ENCODE measurements at regions not wholly inside any gene's neighbourhood (a gene's known extent, or its start where the extent isn't known, plus 50 kb on each side); places are given as distances from the start of the nearest gene placed in this dataset.

DNA sequence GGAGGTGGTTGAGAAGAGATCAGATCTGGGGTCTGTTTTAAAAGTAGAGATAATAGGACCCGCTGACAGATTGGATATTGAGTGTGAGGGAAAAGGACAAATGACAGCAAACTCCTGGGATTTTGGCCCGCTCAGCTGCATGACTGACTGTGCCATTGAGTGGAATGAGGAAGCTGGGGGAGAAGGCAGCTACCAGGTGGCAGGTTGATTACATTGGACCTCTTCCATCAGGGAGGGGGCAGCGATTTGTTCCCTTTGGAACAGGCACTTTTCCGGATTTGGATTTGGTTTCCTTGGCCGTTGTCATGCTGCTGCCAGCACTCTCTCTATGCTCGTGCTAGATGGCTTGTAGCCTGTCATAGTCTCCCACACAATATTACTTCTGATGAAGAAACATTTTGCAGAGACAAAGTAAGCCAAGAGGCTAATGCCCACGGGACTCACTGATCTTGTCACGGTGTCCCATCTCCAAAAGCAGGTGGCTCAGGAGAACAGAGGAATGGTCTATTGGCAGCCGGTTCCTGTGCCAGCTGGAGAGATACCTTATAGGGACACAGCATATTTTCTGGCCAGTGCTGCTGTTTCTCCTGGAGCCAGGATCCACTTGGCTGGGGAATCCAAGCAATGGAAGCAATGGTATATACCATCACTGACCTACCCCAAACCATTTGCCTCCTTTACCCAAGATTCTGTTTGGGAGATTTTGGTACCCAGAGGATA lies 69.1 kb upstream of the WAC start:
- Mint-ChIP-seq H3K4me3 (no peak overlapping the region), H3K27me3 (ENCODE audit: insufficient read depth, low read depth) (peaks cover 5% of the 10 kb centered on the region), H3K9me3 (peaks cover 6% of the 10 kb centered on the region), H3K36me3 (peaks cover 2% of the 10 kb centered on the region), H3K27ac (no peak overlapping the region), H3K4me1 (peaks cover 14% of the 10 kb centered on the region)
- H3K36me3 ChIP-seq = no peaks in the 10 kb centered on the region
- no peaks in the 10 kb centered on the region for H3K9me3 ChIP-seq (ENCODE audit: low read depth)
- H3K4me2 ChIP-seq = no peak overlapping the region
- no peak overlapping the region for H3K9ac ChIP-seq
- TF ChIP-seq EZH2 (IDR thresholded peaks at IDR 0.05) = no peak
- no peak for TF ChIP-seq EZH2phosphoT487 (IDR thresholded peaks at IDR 0.05)
- TF ChIP-seq, protein P1, sequence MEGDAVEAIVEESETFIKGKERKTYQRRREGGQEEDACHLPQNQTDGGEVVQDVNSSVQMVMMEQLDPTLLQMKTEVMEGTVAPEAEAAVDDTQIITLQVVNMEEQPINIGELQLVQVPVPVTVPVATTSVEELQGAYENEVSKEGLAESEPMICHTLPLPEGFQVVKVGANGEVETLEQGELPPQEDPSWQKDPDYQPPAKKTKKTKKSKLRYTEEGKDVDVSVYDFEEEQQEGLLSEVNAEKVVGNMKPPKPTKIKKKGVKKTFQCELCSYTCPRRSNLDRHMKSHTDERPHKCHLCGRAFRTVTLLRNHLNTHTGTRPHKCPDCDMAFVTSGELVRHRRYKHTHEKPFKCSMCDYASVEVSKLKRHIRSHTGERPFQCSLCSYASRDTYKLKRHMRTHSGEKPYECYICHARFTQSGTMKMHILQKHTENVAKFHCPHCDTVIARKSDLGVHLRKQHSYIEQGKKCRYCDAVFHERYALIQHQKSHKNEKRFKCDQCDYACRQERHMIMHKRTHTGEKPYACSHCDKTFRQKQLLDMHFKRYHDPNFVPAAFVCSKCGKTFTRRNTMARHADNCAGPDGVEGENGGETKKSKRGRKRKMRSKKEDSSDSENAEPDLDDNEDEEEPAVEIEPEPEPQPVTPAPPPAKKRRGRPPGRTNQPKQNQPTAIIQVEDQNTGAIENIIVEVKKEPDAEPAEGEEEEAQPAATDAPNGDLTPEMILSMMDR (IDR thresholded peaks at IDR 0.05) = no peak
- H3F3A ChIP-seq (ENCODE audit: low read depth) = peaks cover 30% of the 10 kb centered on the region
- H3K79me2 ChIP-seq (ENCODE audit: low read depth) = no peaks in the 10 kb centered on the region
- H4K20me1 ChIP-seq (ENCODE audit: low read depth) = no peaks in the 10 kb centered on the region
- no peak overlapping the region for H3K4me3 ChIP-seq
- H2AFZ ChIP-seq (replicated peaks) = no peak overlapping the region
- H3K27me3 ChIP-seq = no peaks in the 10 kb centered on the region
- H3K4me1 ChIP-seq = peaks cover 15% of the 10 kb centered on the region
- no peak for DNase-seq (ENCODE audit: low spot score)
- no peak overlapping the region for H3K27ac ChIP-seq

DNA sequence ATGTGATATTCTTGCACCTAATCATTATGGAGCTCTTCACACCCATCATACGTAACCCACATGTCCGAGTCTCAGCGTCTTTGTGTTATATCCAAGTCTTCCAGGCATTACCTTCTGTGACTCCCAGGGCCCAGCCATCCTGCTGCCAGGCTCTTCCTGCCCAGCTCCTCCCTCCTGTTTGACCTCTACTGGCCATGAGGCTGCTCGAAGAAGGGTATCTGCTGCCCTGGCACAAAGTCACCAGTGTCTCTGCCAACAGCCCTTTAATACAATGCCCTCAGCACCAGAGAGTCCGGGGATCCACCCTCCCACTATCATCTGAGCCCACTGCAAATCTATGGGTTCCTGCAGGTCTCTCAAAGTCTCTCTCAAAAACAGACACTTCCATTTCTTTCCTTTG lies 65.3 kb upstream of the WAC start:
- no peak for DNase-seq (ENCODE audit: low spot score)
- H3F3A ChIP-seq (ENCODE audit: low read depth) = no peaks in the 10 kb centered on the region
- no peak overlapping the region for H3K27ac Mint-ChIP-seq
- peaks cover 6% of the 10 kb centered on the region for H3K4me1 Mint-ChIP-seq
- H3K9ac ChIP-seq = no peak overlapping the region
- H3K4me3 ChIP-seq = no peak overlapping the region
- H3K4me3 Mint-ChIP-seq = no peak overlapping the region
- H3K4me2 ChIP-seq = no peak overlapping the region
- peaks cover 3% of the 10 kb centered on the region for H3K4me1 ChIP-seq
- TF ChIP-seq EZH2 (IDR thresholded peaks at IDR 0.05) (no peak), EZH2phosphoT487 (IDR thresholded peaks at IDR 0.05) (no peak)
- TF ChIP-seq, protein P1 (IDR thresholded peaks at IDR 0.05) = no peak
- no peaks in the 10 kb centered on the region for H3K27me3 ChIP-seq
- H2AFZ ChIP-seq (replicated peaks) = no peak overlapping the region
- no peaks in the 10 kb centered on the region for H4K20me1 ChIP-seq (ENCODE audit: low read depth)
- no peaks in the 10 kb centered on the region for H3K9me3 Mint-ChIP-seq
- H3K27me3 Mint-ChIP-seq (ENCODE audit: insufficient read depth, low read depth) = peaks cover 2% of the 10 kb centered on the region
- no peaks in the 10 kb centered on the region for H3K36me3 ChIP-seq
- H3K27ac ChIP-seq = no peak overlapping the region
- no peaks in the 10 kb centered on the region for H3K79me2 ChIP-seq (ENCODE audit: low read depth)
- no peaks in the 10 kb centered on the region for H3K36me3 Mint-ChIP-seq
- no peaks in the 10 kb centered on the region for H3K9me3 ChIP-seq (ENCODE audit: low read depth)

DNA sequence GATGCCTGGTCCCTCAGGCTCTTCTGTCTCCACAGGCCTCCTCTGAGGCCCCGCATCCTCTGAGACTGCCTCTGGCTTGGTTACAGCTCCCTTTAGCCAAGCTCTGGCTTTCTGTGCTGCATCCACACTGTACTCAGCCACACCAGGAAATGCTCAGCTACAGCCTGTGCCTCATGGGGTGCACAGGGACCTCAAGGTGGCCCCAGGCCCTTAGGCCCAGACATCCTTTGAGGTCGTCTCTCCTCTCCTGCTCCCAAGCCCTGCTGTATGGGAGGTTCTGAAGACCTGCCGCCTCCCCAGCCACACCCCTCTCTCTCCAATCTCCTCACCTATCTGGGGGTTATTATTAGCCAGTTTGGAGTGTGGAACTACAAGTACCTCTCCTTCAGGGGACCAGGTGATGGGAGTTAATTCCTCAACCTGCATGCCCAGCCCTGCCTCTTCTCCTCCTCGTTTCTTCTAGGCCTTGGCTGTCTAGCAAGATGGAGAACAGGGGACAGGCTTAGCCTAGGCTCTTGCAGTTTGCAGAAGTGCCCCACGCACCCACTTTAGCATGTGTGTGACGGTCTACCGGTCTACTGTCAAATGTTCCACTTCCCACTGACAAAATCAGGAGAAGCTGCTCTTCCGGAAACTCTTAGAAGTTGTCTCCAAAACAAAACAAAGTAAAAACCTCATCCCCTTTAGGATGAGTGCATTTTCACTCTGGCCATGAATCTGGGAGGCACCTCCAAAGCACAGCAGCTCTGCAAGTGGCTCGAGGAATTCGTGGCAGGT lies 64.0 kb upstream of the WAC start:
- H3K79me2 ChIP-seq (ENCODE audit: low read depth) = no peaks in the 10 kb centered on the region
- H3K27me3 ChIP-seq = no peaks in the 10 kb centered on the region
- H3K4me3 ChIP-seq = no peak overlapping the region
- TF ChIP-seq, protein P1 (IDR thresholded peaks at IDR 0.05) = no peak
- TF ChIP-seq EZH2phosphoT487 (IDR thresholded peaks at IDR 0.05) (no peak), EZH2 (IDR thresholded peaks at IDR 0.05) (no peak)
- H3K9me3 ChIP-seq (ENCODE audit: low read depth) = no peaks in the 10 kb centered on the region
- no peak for DNase-seq (ENCODE audit: low spot score)
- no peaks in the 10 kb centered on the region for H4K20me1 ChIP-seq (ENCODE audit: low read depth)
- Mint-ChIP-seq H3K9me3 (no peaks in the 10 kb centered on the region), H3K27me3 (ENCODE audit: insufficient read depth, low read depth) (no peaks in the 10 kb centered on the region), H3K4me1 (peaks cover 6% of the 10 kb centered on the region), H3K4me3 (no peak overlapping the region), H3K27ac (no peak overlapping the region), H3K36me3 (no peaks in the 10 kb centered on the region)
- peaks cover 3% of the 10 kb centered on the region for H3K4me1 ChIP-seq
- H3K27ac ChIP-seq = no peak overlapping the region
- H3K4me2 ChIP-seq = no peak overlapping the region
- no peaks in the 10 kb centered on the region for H3F3A ChIP-seq (ENCODE audit: low read depth)
- H3K36me3 ChIP-seq = no peaks in the 10 kb centered on the region
- H2AFZ ChIP-seq (replicated peaks) = no peak overlapping the region
- no peak overlapping the region for H3K9ac ChIP-seq

All from neural progenitor cell (in vitro differentiated cells).